HuH-7 (cell line): ENCODE measurements at regions not wholly inside any gene's neighbourhood (a gene's known extent, or its start where the extent isn't known, plus 50 kb on each side); places are given as distances from the start of the nearest gene placed in this dataset.
"Not testable (repeated sequence)": the region's sequence is repeated elsewhere in the genome, so short reads cannot be mapped to it uniquely, and the experiment has no call there.

ENCODE experiments used
- DNase-seq: peaks from one replicate; pipeline ENCODE4 v3.0.0; 2011; ENCODE audit warnings: low spot score

GRCh38 chr22:46026899-46027210 lies 49.9 kb upstream of the WNT7B start:
- no peak for DNase-seq

- peak; percentile 74 for DNase-seq
These were observed 50.5 kb upstream of the WNT7B start for GRCh38 chr22:46027211-46028105.

GRCh38 chr22:46028106-46028991 lies 51.4 kb upstream of the WNT7B start:
- DNase-seq = no peak

- no peak for DNase-seq
These were observed 52.1 kb upstream of the WNT7B start for GRCh38 chr22:46029036-46029435.

- DNase-seq = no peak
These were observed 52.7 kb upstream of the WNT7B start for GRCh38 chr22:46029574-46030200.

GRCh38 chr22:46030231-46030880 lies 53.4 kb upstream of the WNT7B start:
- DNase-seq = no peak

GRCh38 chr22:46031066-46031465 lies 54.1 kb upstream of the WNT7B start:
- DNase-seq = no peak

GRCh38 chr22:46031557-46031956 lies 54.6 kb upstream of the WNT7B start:
- DNase-seq = no peak

GRCh38 chr22:46031965-46032851 lies 55.2 kb upstream of the WNT7B start:
- no peak for DNase-seq

- DNase-seq = no peak
These were observed 56.6 kb upstream of the WNT7B start for GRCh38 chr22:46033256-46034200.

GRCh38 chr22:46034480-46034879 lies 57.5 kb upstream of the WNT7B start:
- not testable (repeated sequence) for DNase-seq

- no peak for DNase-seq
These were observed 58.4 kb upstream of the WNT7B start for GRCh38 chr22:46035380-46035741.

GRCh38 chr22:46035742-46036557 lies 59.0 kb upstream of the WNT7B start:
- peak; percentile 97 for DNase-seq

- DNase-seq = peak; percentile 85
These were observed 59.8 kb upstream of the WNT7B start for GRCh38 chr22:46036558-46037408.

GRCh38 chr22:46038174-46038487 lies 61.2 kb upstream of the WNT7B start:
- DNase-seq = no peak

- no peak for DNase-seq
These were observed 61.8 kb upstream of the WNT7B start for GRCh38 chr22:46038516-46039430.

GRCh38 chr22:46039535-46039934 lies 62.6 kb upstream of the WNT7B start:
- DNase-seq = no peak
